Endothelial cell (in vitro differentiated cells): ENCODE measurements at regions not wholly inside any gene's neighbourhood (a gene's known extent, or its start where the extent isn't known, plus 50 kb on each side); places are given as distances from the start of the nearest gene placed in this dataset.

Experiments
- DNase-seq: peaks from one replicate; pipeline ENCODE4 v3.0.0; 2021; ENCODE audit warnings: low spot score
- H3K27ac Mint-ChIP-seq: one replicate; pipeline ENCODE4 v1.8.0; 2021; ENCODE audit warnings: mixed read lengths, inconsistent platforms; ENCODE audit not compliant: unreplicated experiment
- H3K27me3 Mint-ChIP-seq: one replicate; pipeline ENCODE4 v1.8.0; 2021; ENCODE audit warnings: mild to moderate bottlenecking, moderate library complexity, mixed read lengths, inconsistent platforms; ENCODE audit not compliant: unreplicated experiment
- H3K36me3 Mint-ChIP-seq: one replicate; pipeline ENCODE4 v1.8.0; 2021; ENCODE audit warnings: mild to moderate bottlenecking, low read depth, mixed read lengths, inconsistent platforms; ENCODE audit not compliant: unreplicated experiment
- H3K4me1 Mint-ChIP-seq: one replicate; pipeline ENCODE4 v1.8.0; 2021; ENCODE audit warnings: mild to moderate bottlenecking, mixed read lengths, inconsistent platforms; ENCODE audit not compliant: unreplicated experiment
- H3K4me3 Mint-ChIP-seq: one replicate; pipeline ENCODE4 v1.8.0; 2021; ENCODE audit warnings: mild to moderate bottlenecking, mixed read lengths, inconsistent platforms; ENCODE audit not compliant: unreplicated experiment
- H3K9me3 Mint-ChIP-seq: one replicate; pipeline ENCODE4 v1.8.0; 2021; ENCODE audit warnings: mixed read lengths, inconsistent platforms; ENCODE audit not compliant: unreplicated experiment
- CTCF ChIP-seq: fragments of 200-600 bp; sonication (generic); IDR thresholded peaks from one replicate; pipeline ENCODE4 v1.5.0; 2021; ENCODE audit warnings: antibody characterized with exemption; ENCODE audit not compliant: unreplicated experiment

DNA sequence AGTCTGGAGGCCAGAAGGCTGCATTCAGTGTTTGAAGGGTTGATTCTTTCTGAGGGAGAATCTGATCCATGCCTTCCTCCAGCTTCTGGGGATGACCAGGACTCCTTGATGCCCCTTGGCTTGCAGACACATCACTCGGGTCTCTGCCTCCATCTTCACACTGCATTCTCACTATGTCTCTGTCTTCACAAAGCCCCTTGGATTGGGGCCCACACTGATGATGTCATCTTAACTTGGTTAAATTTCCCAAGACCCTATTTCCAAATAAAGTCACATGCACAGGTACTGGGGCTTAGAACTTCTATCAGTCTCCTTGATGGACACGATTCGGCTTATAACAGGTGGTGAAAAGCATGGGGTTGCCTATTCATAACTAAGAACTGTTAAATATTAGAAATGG lies 112.1 kb upstream of the MYOCD start:
- TF ChIP-seq CTCF, result no peak
- H3K36me3 Mint-ChIP-seq, result no peaks in the 10 kb centered on the region
- no peak overlapping the region for H3K27ac Mint-ChIP-seq
- H3K4me1 Mint-ChIP-seq, result peaks cover 3% of the 10 kb centered on the region
- no peaks in the 10 kb centered on the region for H3K9me3 Mint-ChIP-seq
- peaks cover 2% of the 10 kb centered on the region for H3K27me3 Mint-ChIP-seq
- H3K4me3 Mint-ChIP-seq, result no peak overlapping the region
- DNase-seq, result no peak

GRCh38 chr17:12554251-12554650 lies 111.4 kb upstream of the MYOCD start:
- peaks cover 3% of the 10 kb centered on the region for H3K4me1 Mint-ChIP-seq
- H3K27ac Mint-ChIP-seq, result no peak overlapping the region
- no peaks in the 10 kb centered on the region for H3K36me3 Mint-ChIP-seq
- DNase-seq, result no peak
- no peak for TF ChIP-seq CTCF
- H3K27me3 Mint-ChIP-seq, result peaks cover 2% of the 10 kb centered on the region
- H3K4me3 Mint-ChIP-seq, result no peak overlapping the region
- no peaks in the 10 kb centered on the region for H3K9me3 Mint-ChIP-seq

DNA sequence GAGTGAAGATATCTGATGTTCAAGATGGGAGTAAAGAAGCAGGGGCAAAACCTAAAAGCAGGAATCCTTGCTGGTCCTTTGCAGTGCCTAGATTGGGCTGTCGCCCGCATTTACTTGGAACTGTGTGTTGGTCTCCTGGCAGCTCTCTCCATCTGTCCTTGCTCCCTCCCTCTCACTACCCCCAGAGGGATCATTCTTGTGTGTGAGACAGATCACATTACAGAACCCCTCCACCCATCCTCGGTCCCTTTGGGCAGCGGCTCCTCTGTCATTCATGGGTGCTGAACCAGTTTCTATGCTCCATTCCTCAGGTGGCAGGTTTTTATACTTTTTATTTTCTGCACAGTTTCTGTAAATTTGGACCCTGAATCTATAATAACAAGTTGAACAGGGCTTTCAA lies 99.4 kb upstream of the MYOCD start:
- Mint-ChIP-seq H3K27me3 (peaks cover 2% of the 10 kb centered on the region), H3K9me3 (no peaks in the 10 kb centered on the region)
- DNase-seq, result no peak

GRCh38 chr17:12567077-12568053 lies 98.3 kb upstream of the MYOCD start:
- TF ChIP-seq CTCF, result no peak
- Mint-ChIP-seq H3K27me3 (peaks cover 1% of the 10 kb centered on the region), H3K36me3 (no peaks in the 10 kb centered on the region), H3K4me3 (no peak overlapping the region), H3K9me3 (no peaks in the 10 kb centered on the region), H3K4me1 (no peaks in the 10 kb centered on the region), H3K27ac (no peak overlapping the region)
- no peak for DNase-seq

More for the DNA sequence above, 99.4 kb upstream of the MYOCD start:
- TF ChIP-seq CTCF, result no peak
- Mint-ChIP-seq H3K4me3 (no peak overlapping the region), H3K27ac (no peak overlapping the region), H3K36me3 (no peaks in the 10 kb centered on the region), H3K4me1 (no peaks in the 10 kb centered on the region)
